Neural progenitor cell (in vitro differentiated cells): ENCODE measurements at regions not wholly inside any gene's neighbourhood (a gene's known extent, or its start where the extent isn't known, plus 50 kb on each side); places are given as distances from the start of the nearest gene placed in this dataset.

Source experiments
- DNase-seq: peaks from one replicate; pipeline ENCODE4 v3.0.0-alpha.2; 2016; ENCODE audit warnings: low spot score
- H2AFZ ChIP-seq: fragments of 200-600 bp; sonication (generic); replicated peaks from 2 replicates; pipeline ENCODE4 v1.6.1; 2016; ENCODE audit warnings: antibody characterized with exemption
- H3F3A ChIP-seq: fragments of 200-600 bp; sonication (generic); 2 replicates; pipeline ENCODE4 v1.6.1; 2016; ENCODE audit warnings: antibody characterized with exemption, low read depth
- H3K27ac ChIP-seq: fragments of 200-600 bp; sonication (generic); 2 replicates; pipeline ENCODE4 v1.5.1; 2016; ENCODE audit warnings: mild to moderate bottlenecking
- H3K27me3 ChIP-seq: fragments of 200-600 bp; sonication (generic); 2 replicates; pipeline ENCODE4 v1.6.1; 2016; ENCODE audit warnings: mild to moderate bottlenecking, moderate library complexity
- H3K36me3 ChIP-seq: fragments of 200-600 bp; sonication (generic); 2 replicates; pipeline ENCODE4 v1.5.1; 2016
- H3K4me1 ChIP-seq: fragments of 200-600 bp; sonication (generic); 2 replicates; pipeline ENCODE4 v1.6.1; 2016; ENCODE audit warnings: mixed run types
- H3K4me2 ChIP-seq: fragments of 200-600 bp; sonication (generic); 2 replicates; pipeline ENCODE4 v1.6.1; 2016
- H3K4me3 ChIP-seq: fragments of 200-600 bp; sonication (generic); 2 replicates; pipeline ENCODE4 v1.5.1; 2016
- H3K79me2 ChIP-seq: fragments of 200-600 bp; sonication (generic); 2 replicates; pipeline ENCODE4 v1.6.1; 2016; ENCODE audit warnings: low read depth
- H3K9ac ChIP-seq: fragments of 200-600 bp; sonication (generic); 2 replicates; pipeline ENCODE4 v1.6.1; 2016
- H3K9me3 ChIP-seq: fragments of 200-600 bp; sonication (generic); 2 replicates; pipeline ENCODE4 v1.5.1; 2016; ENCODE audit warnings: low read depth
- H4K20me1 ChIP-seq: fragments of 200-600 bp; sonication (generic); 2 replicates; pipeline ENCODE4 v1.6.1; 2016; ENCODE audit warnings: low read depth
- H3K27ac Mint-ChIP-seq: 3 replicates; pipeline ENCODE4 v1.8.0; 2021; ENCODE audit warnings: mixed read lengths
- H3K27me3 Mint-ChIP-seq: 2 replicates; pipeline ENCODE4 v1.8.0; 2022; ENCODE audit warnings: low read depth, mild to moderate bottlenecking, inconsistent platforms, moderate library complexity, mixed read lengths; ENCODE audit not compliant: insufficient read depth
- H3K36me3 Mint-ChIP-seq: 3 replicates; pipeline ENCODE4 v1.8.0; 2021; ENCODE audit warnings: mixed read lengths
- H3K4me1 Mint-ChIP-seq: 3 replicates; pipeline ENCODE4 v1.8.0; 2021; ENCODE audit warnings: mixed read lengths
- H3K4me3 Mint-ChIP-seq: 3 replicates; pipeline ENCODE4 v1.8.0; 2021; ENCODE audit warnings: mild to moderate bottlenecking, moderate library complexity, mixed read lengths
- H3K9me3 Mint-ChIP-seq: 3 replicates; pipeline ENCODE4 v1.8.0; 2020; ENCODE audit warnings: mixed read lengths
- EZH2 ChIP-seq: fragments of 200-600 bp; sonication (generic); IDR thresholded peaks from 2 replicates; pipeline ENCODE4 v1.6.1; 2017; ENCODE audit warnings: antibody characterized with exemption, mild to moderate bottlenecking, moderate library complexity
- EZH2phosphoT487 ChIP-seq: fragments of 200-600 bp; sonication (generic); IDR thresholded peaks from 2 replicates; pipeline ENCODE4 v1.6.1; 2017; ENCODE audit warnings: antibody characterized with exemption
- TF ChIP-seq, protein P1 (sequence below): fragments of 200-600 bp; sonication (generic); IDR thresholded peaks from 2 replicates; pipeline ENCODE4 v1.5.1; 2017; ENCODE audit warnings: antibody characterized with exemption, mild to moderate bottlenecking

GRCh38 chr20:63077705-63078104 lies 70.9 kb upstream of the BHLHE23 start:
- H3K27me3 ChIP-seq = peaks cover 98% of the 10 kb centered on the region

DNA sequence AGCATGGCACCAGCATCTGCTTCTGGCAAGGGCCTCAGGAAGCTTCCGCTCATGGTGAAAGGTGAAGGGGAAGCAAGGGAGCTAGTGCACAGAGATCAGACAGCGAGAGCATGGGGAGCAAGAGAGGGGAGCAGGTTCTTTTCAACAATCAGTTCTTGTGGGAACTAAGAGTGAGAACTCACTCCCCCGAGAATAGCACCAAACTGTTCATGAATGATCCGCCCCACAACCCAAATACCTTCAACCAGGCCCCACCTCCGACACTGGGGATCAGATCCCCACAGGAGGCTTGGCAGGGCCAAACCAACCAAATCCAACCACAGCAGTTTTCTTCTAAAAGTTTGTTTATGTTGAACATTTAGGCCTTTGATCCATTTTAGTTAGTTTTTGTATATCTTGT lies 69.7 kb upstream of the BHLHE23 start:
- Histone ChIP-seq H3K4me2 (no peak overlapping the region), H3K27me3 (peaks cover 98% of the 10 kb centered on the region), H3K9ac (no peak overlapping the region), H3K36me3 (no peaks in the 10 kb centered on the region), H3K4me3 (no peak overlapping the region), H2AFZ (no peak overlapping the region), H3K79me2 (no peaks in the 10 kb centered on the region), H3K4me1 (no peaks in the 10 kb centered on the region), H3K27ac (no peak overlapping the region), H3K9me3 (peaks cover 10% of the 10 kb centered on the region), H4K20me1 (peaks cover 10% of the 10 kb centered on the region), H3F3A (peaks cover 5% of the 10 kb centered on the region)
- no peak overlapping the region for H3K4me3 Mint-ChIP-seq
- peaks cover 23% of the 10 kb centered on the region for H3K9me3 Mint-ChIP-seq
- no peak overlapping the region for H3K27ac Mint-ChIP-seq
- DNase-seq = no peak
- H3K36me3 Mint-ChIP-seq = peaks cover 2% of the 10 kb centered on the region
- TF ChIP-seq EZH2phosphoT487 (no peak), EZH2 (no peak)
- TF ChIP-seq, protein P1, sequence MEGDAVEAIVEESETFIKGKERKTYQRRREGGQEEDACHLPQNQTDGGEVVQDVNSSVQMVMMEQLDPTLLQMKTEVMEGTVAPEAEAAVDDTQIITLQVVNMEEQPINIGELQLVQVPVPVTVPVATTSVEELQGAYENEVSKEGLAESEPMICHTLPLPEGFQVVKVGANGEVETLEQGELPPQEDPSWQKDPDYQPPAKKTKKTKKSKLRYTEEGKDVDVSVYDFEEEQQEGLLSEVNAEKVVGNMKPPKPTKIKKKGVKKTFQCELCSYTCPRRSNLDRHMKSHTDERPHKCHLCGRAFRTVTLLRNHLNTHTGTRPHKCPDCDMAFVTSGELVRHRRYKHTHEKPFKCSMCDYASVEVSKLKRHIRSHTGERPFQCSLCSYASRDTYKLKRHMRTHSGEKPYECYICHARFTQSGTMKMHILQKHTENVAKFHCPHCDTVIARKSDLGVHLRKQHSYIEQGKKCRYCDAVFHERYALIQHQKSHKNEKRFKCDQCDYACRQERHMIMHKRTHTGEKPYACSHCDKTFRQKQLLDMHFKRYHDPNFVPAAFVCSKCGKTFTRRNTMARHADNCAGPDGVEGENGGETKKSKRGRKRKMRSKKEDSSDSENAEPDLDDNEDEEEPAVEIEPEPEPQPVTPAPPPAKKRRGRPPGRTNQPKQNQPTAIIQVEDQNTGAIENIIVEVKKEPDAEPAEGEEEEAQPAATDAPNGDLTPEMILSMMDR = no peak
- peaks cover 34% of the 10 kb centered on the region for H3K27me3 Mint-ChIP-seq
- H3K4me1 Mint-ChIP-seq = peaks cover 8% of the 10 kb centered on the region

More at GRCh38 chr20:63077705-63078104, 70.9 kb upstream of the BHLHE23 start:
- Mint-ChIP-seq H3K4me3 (no peak overlapping the region), H3K36me3 (peaks cover 2% of the 10 kb centered on the region), H3K9me3 (peaks cover 23% of the 10 kb centered on the region), H3K27me3 (peaks cover 36% of the 10 kb centered on the region), H3K4me1 (peaks cover 5% of the 10 kb centered on the region), H3K27ac (no peak overlapping the region)
- Histone ChIP-seq H3K9me3 (peaks cover 10% of the 10 kb centered on the region), H3F3A (peaks cover 2% of the 10 kb centered on the region), H3K4me2 (no peak overlapping the region), H2AFZ (no peak overlapping the region), H3K36me3 (no peaks in the 10 kb centered on the region), H3K27ac (no peak overlapping the region), H4K20me1 (peaks cover 13% of the 10 kb centered on the region), H3K4me3 (no peak overlapping the region), H3K79me2 (no peaks in the 10 kb centered on the region), H3K4me1 (no peaks in the 10 kb centered on the region), H3K9ac (no peak overlapping the region)
- no peak for DNase-seq
- TF ChIP-seq, protein P1 = no peak
- TF ChIP-seq EZH2phosphoT487 = no peak
- TF ChIP-seq EZH2 = no peak

GRCh38 chr20:63074631-63075030 lies 67.9 kb upstream of the BHLHE23 start:
- Mint-ChIP-seq H3K4me3 (no peak overlapping the region), H3K4me1 (peaks cover 8% of the 10 kb centered on the region), H3K9me3 (peaks cover 23% of the 10 kb centered on the region), H3K36me3 (peaks cover 2% of the 10 kb centered on the region), H3K27ac (no peak overlapping the region), H3K27me3 (peaks cover 46% of the 10 kb centered on the region)
- Histone ChIP-seq H3K27me3 (peaks cover 97% of the 10 kb centered on the region), H3K9ac (no peak overlapping the region), H3F3A (peaks cover 5% of the 10 kb centered on the region), H2AFZ (no peak overlapping the region), H3K4me3 (no peak overlapping the region), H3K9me3 (peaks cover 10% of the 10 kb centered on the region), H4K20me1 (peaks cover 24% of the 10 kb centered on the region), H3K4me1 (no peaks in the 10 kb centered on the region), H3K4me2 (no peak overlapping the region), H3K36me3 (no peaks in the 10 kb centered on the region), H3K79me2 (no peaks in the 10 kb centered on the region), H3K27ac (no peak overlapping the region)
- no peak for DNase-seq
- no peak for TF ChIP-seq EZH2
- no peak for TF ChIP-seq EZH2phosphoT487
- TF ChIP-seq, protein P1 = no peak
